Thymus (tissue), 11 donors: ENCODE measurements at regions not wholly inside any gene's neighbourhood (a gene's known extent, or its start where the extent isn't known, plus 50 kb on each side); places are given as distances from the start of the nearest gene placed in this dataset.

Experiments
- DNase-seq, 9 donors: peaks; one replicate each; pipeline ENCODE4 v3.0.0-alpha.2; 2013; ENCODE audit warnings: low spot score in 9 of 9, low read depth in 6 of 9, missing footprints in 1 of 9
- H3K27ac ChIP-seq, 2 donors: one replicate each; pipeline ENCODE4 v1.5.1; 2013; ENCODE audit warnings: control low read depth in 1 of 2, low read depth in 1 of 2, low read length in 1 of 2, mild to moderate bottlenecking in 1 of 2, moderate library complexity in 1 of 2
- H3K27me3 ChIP-seq, 2 donors: one replicate each; pipeline ENCODE4 v1.5.1; 2013; ENCODE audit warnings: low read length in 1 of 2; ENCODE audit not compliant: control insufficient read depth in 2 of 2, insufficient read depth in 1 of 2
- H3K36me3 ChIP-seq, 2 donors: one replicate each; pipeline ENCODE4 v1.5.1; 2013; ENCODE audit warnings: low read length in 1 of 2, mild to moderate bottlenecking in 1 of 2, moderate library complexity in 1 of 2; ENCODE audit not compliant: control insufficient read depth in 2 of 2, insufficient read depth in 2 of 2
- H3K4me1 ChIP-seq, 2 donors: one replicate each; pipeline ENCODE4 v1.5.1; 2013; ENCODE audit warnings: low read length in 2 of 2; ENCODE audit not compliant: control insufficient read depth in 2 of 2, insufficient read depth in 2 of 2
- H3K4me3 ChIP-seq, 2 donors: one replicate each; pipeline ENCODE4 v1.5.1; 2013; ENCODE audit warnings: low read length in 2 of 2, control low read depth in 1 of 2, mild to moderate bottlenecking in 1 of 2
- H3K9me3 ChIP-seq, 2 donors: one replicate each; pipeline ENCODE4 v1.5.1; 2013; ENCODE audit warnings: low read length in 1 of 2, mild to moderate bottlenecking in 1 of 2; ENCODE audit not compliant: control insufficient read depth in 2 of 2, insufficient read depth in 1 of 2
- WGBS: extraction: QIAGEN DNeasy Blood & Tissue Kit; methylation state at CpG from one replicate; pipeline ENCODE4 v1.1.7; 2013; 5-methylcytosine and 5-hydroxymethylcytosine counted together
- donor health status: healthy.

- Histone ChIP-seq H3K27ac (no peak overlapping the region), H3K4me3 (no peak overlapping the region), H3K27me3 (no peaks in the 10 kb centered on the region), H3K36me3 (no peaks in the 10 kb centered on the region), H3K9me3 (peaks cover 0 to 16% of the 10 kb centered on the region in 2 donors), H3K4me1 (no peaks in the 10 kb centered on the region)
- DNase-seq = no peak
- 96% methylated on average over 29 of the region's 29 CpGs for WGBS
These were observed 488.5 kb downstream of the CYLC2 start for GRCh38 chr9:103483471-103484096.

GRCh38 chr9:103485138-103485537 is 490.0 kb downstream of the CYLC2 start:
- Histone ChIP-seq H3K9me3 (peaks cover 0 to 16% of the 10 kb centered on the region in 2 donors), H3K4me3 (no peak overlapping the region), H3K27me3 (no peaks in the 10 kb centered on the region), H3K27ac (no peak overlapping the region), H3K36me3 (no peaks in the 10 kb centered on the region), H3K4me1 (no peaks in the 10 kb centered on the region)
- WGBS = 68% methylated on average over 3 of the region's 3 CpGs
- DNase-seq = no peak

GRCh38 chr9:103514767-103515166 is 519.6 kb downstream of the CYLC2 start:
- Histone ChIP-seq H3K9me3 (peaks cover 0 to 4% of the 10 kb centered on the region in 2 donors), H3K27ac (no peak overlapping the region), H3K36me3 (no peaks in the 10 kb centered on the region), H3K4me1 (no peaks in the 10 kb centered on the region), H3K4me3 (no peak overlapping the region), H3K27me3 (no peaks in the 10 kb centered on the region)
- 97% methylated on average over 9 of the region's 9 CpGs for WGBS
- no peak for DNase-seq

- H3K36me3 ChIP-seq = no peaks in the 10 kb centered on the region
- H3K27ac ChIP-seq = no peak overlapping the region
- H3K4me3 ChIP-seq = no peak overlapping the region
- no peaks in the 10 kb centered on the region for H3K4me1 ChIP-seq
- H3K9me3 ChIP-seq = no peaks in the 10 kb centered on the region
- H3K27me3 ChIP-seq = no peaks in the 10 kb centered on the region
- WGBS = 96% methylated on average over 3 of the region's 3 CpGs
- DNase-seq = no peak
These were observed 527.3 kb downstream of the CYLC2 start for GRCh38 chr9:103522409-103522808.

- Histone ChIP-seq H3K27ac (no peak overlapping the region), H3K27me3 (no peaks in the 10 kb centered on the region), H3K36me3 (no peaks in the 10 kb centered on the region), H3K4me3 (no peak overlapping the region), H3K9me3 (peaks cover 0 to 15% of the 10 kb centered on the region in 2 donors), H3K4me1 (no peaks in the 10 kb centered on the region)
- no peak for DNase-seq
- WGBS = 46% methylated on average over 1 of the region's 1 CpG
These were observed 535.8 kb downstream of the CYLC2 start for GRCh38 chr9:103530934-103531333.

- Histone ChIP-seq H3K27me3 (no peaks in the 10 kb centered on the region), H3K4me3 (no peak overlapping the region), H3K9me3 (peaks cover 0 to 15% of the 10 kb centered on the region in 2 donors), H3K4me1 (no peaks in the 10 kb centered on the region), H3K27ac (no peak overlapping the region), H3K36me3 (no peaks in the 10 kb centered on the region)
- no peak for DNase-seq
- WGBS = 92% methylated on average over 5 of the region's 5 CpGs
These were observed 538.2 kb downstream of the CYLC2 start for GRCh38 chr9:103533318-103533717.

GRCh38 chr9:103537426-103537825 is 542.3 kb downstream of the CYLC2 start:
- no peak for DNase-seq
- H3K27ac ChIP-seq = no peak overlapping the region
- peaks cover 0 to 15% of the 10 kb centered on the region in 2 donors for H3K9me3 ChIP-seq
- H3K4me1 ChIP-seq = no peaks in the 10 kb centered on the region
- H3K36me3 ChIP-seq = no peaks in the 10 kb centered on the region
- no peaks in the 10 kb centered on the region for H3K27me3 ChIP-seq
- H3K4me3 ChIP-seq = no peak overlapping the region

GRCh38 chr9:103545260-103545659 is 548.8 kb upstream of the SMC2 start:
- Histone ChIP-seq H3K9me3 (no peaks in the 10 kb centered on the region), H3K36me3 (no peaks in the 10 kb centered on the region), H3K27me3 (no peaks in the 10 kb centered on the region), H3K4me3 (no peak overlapping the region), H3K4me1 (no peaks in the 10 kb centered on the region), H3K27ac (no peak overlapping the region)
- no peak for DNase-seq
- 95% methylated on average over 2 of the region's 2 CpGs for WGBS

GRCh38 chr9:103552712-103553111 is 541.4 kb upstream of the SMC2 start:
- no peaks in the 10 kb centered on the region for H3K4me1 ChIP-seq
- no peaks in the 10 kb centered on the region for H3K36me3 ChIP-seq
- no peak overlapping the region for H3K4me3 ChIP-seq
- WGBS = 82% methylated on average over 1 of the region's 1 CpG
- H3K9me3 ChIP-seq = peaks cover 0 to 12% of the 10 kb centered on the region in 2 donors
- no peak overlapping the region for H3K27ac ChIP-seq
- no peak for DNase-seq
- H3K27me3 ChIP-seq = no peaks in the 10 kb centered on the region

GRCh38 chr9:103574056-103574455 is 520.1 kb upstream of the SMC2 start:
- Histone ChIP-seq H3K4me3 (no peak overlapping the region), H3K27ac (no peak overlapping the region), H3K27me3 (no peaks in the 10 kb centered on the region), H3K36me3 (no peaks in the 10 kb centered on the region), H3K4me1 (no peaks in the 10 kb centered on the region), H3K9me3 (no peaks in the 10 kb centered on the region)
- DNase-seq = no peak
